ENCODE measurements at regions not wholly inside any gene's neighbourhood (a gene's known extent, or its start where the extent isn't known, plus 50 kb on each side); places are given as distances from the start of the nearest gene placed in this dataset.

GRCh38 chr13:108120856-108121255 lies 94.5 kb downstream of the LIG4 start:
- ATAC-seq (ENCODE audit: poor library complexity) (no peak), DNase-seq (no peak)
- Histone ChIP-seq H3K4me3 (ENCODE audit: low read length) (no peak overlapping the region), H3K4me1 (ENCODE audit: insufficient read depth, low read length) (no peaks in the 10 kb centered on the region), H3K9me3 (ENCODE audit: control insufficient read depth in 1 of 2, insufficient read depth in 1 of 2, low read length in 2 of 2) (no peaks in the 10 kb centered on the region), H3K36me3 (ENCODE audit: insufficient read depth, low read length) (no peaks in the 10 kb centered on the region), H3K27ac (ENCODE audit: low read depth in 1 of 2, low read length in 2 of 2) (no peak overlapping the region), H3K27me3 (ENCODE audit: control insufficient read depth in 1 of 2, insufficient read depth in 2 of 2, low read length in 2 of 2) (no peaks in the 10 kb centered on the region)
- Mint-ChIP-seq H3K27me3 (peaks cover 14% of the 10 kb centered on the region), H3K27ac (no peak overlapping the region), H3K9me3 (no peaks in the 10 kb centered on the region), H3K4me1 (ENCODE audit: low read depth) (no peaks in the 10 kb centered on the region), H3K36me3 (ENCODE audit: low read depth) (no peaks in the 10 kb centered on the region), H3K4me3 (no peak overlapping the region)
- POLR2A ChIA-PET = no interaction called here
- intact Hi-C loops (cut with DNase I, micrococcal nuclease) = no loop called here
- CTCF ChIA-PET = no interaction called here
- no peak for TF ChIP-seq CTCF (IDR thresholded peaks at IDR 0.05)

- TF ChIP-seq CTCF (IDR thresholded peaks at IDR 0.05) = no peak
- ChIA-PET POLR2A (no interaction called here), CTCF (no interaction called here)
- Mint-ChIP-seq H3K36me3 (ENCODE audit: low read depth) (no peaks in the 10 kb centered on the region), H3K4me1 (ENCODE audit: low read depth) (no peaks in the 10 kb centered on the region), H3K27me3 (peaks cover 14% of the 10 kb centered on the region), H3K9me3 (no peaks in the 10 kb centered on the region), H3K27ac (no peak overlapping the region), H3K4me3 (no peak overlapping the region)
- H3K9me3 ChIP-seq (ENCODE audit: control insufficient read depth in 1 of 2, insufficient read depth in 1 of 2, low read length in 2 of 2) = no peaks in the 10 kb centered on the region
- H3K4me3 ChIP-seq (ENCODE audit: low read length) = no peak overlapping the region
- no peaks in the 10 kb centered on the region for H3K4me1 ChIP-seq (ENCODE audit: insufficient read depth, low read length)
- DNase-seq (no peak), ATAC-seq (ENCODE audit: poor library complexity) (no peak)
- H3K36me3 ChIP-seq (ENCODE audit: insufficient read depth, low read length) = no peaks in the 10 kb centered on the region
- H3K27me3 ChIP-seq (ENCODE audit: control insufficient read depth in 1 of 2, insufficient read depth in 2 of 2, low read length in 2 of 2) = no peaks in the 10 kb centered on the region
- no peak overlapping the region for H3K27ac ChIP-seq (ENCODE audit: low read depth in 1 of 2, low read length in 2 of 2)
- intact Hi-C loops (cut with DNase I, micrococcal nuclease) = no loop called here
Measured at GRCh38 chr13:108120302-108120701, 95.0 kb downstream of the LIG4 start.

- no peaks in the 10 kb centered on the region for H3K36me3 ChIP-seq (ENCODE audit: insufficient read depth, low read length)
- Mint-ChIP-seq H3K27ac (no peak overlapping the region), H3K9me3 (no peaks in the 10 kb centered on the region), H3K4me1 (ENCODE audit: low read depth) (no peaks in the 10 kb centered on the region), H3K36me3 (ENCODE audit: low read depth) (no peaks in the 10 kb centered on the region), H3K27me3 (peaks cover 5% of the 10 kb centered on the region), H3K4me3 (no peak overlapping the region)
- no peak for TF ChIP-seq CTCF (IDR thresholded peaks at IDR 0.05)
- H3K27me3 ChIP-seq (ENCODE audit: control insufficient read depth in 1 of 2, insufficient read depth in 2 of 2, low read length in 2 of 2) = no peaks in the 10 kb centered on the region
- POLR2A ChIA-PET = no interaction called here
- intact Hi-C loops (cut with DNase I, micrococcal nuclease) = no loop called here
- DNase-seq = no peak
- no peaks in the 10 kb centered on the region for H3K9me3 ChIP-seq (ENCODE audit: control insufficient read depth in 1 of 2, insufficient read depth in 1 of 2, low read length in 2 of 2)
- H3K27ac ChIP-seq (ENCODE audit: low read depth in 1 of 2, low read length in 2 of 2) = no peak overlapping the region
- H3K4me3 ChIP-seq (ENCODE audit: low read length) = no peak overlapping the region
- no peaks in the 10 kb centered on the region for H3K4me1 ChIP-seq (ENCODE audit: insufficient read depth, low read length)
- CTCF ChIA-PET = no interaction called here
- no peak for ATAC-seq (ENCODE audit: poor library complexity)
Measured at GRCh38 chr13:108115738-108116137, 99.6 kb downstream of the LIG4 start.

Data from CD4-positive, alpha-beta T cell (primary cell).